BJ (cell line): ENCODE measurements at regions not wholly inside any gene's neighbourhood (a gene's known extent, or its start where the extent isn't known, plus 50 kb on each side); places are given as distances from the start of the nearest gene placed in this dataset.

Source experiments
- CTCF ChIA-PET: fragments of 350-600 bp; formaldehyde crosslinking; extraction: SDS; loops from one replicate; lab custom pipeline; 2021; ENCODE audit warnings: antibody characterized with exemption, inconsistent platforms; lab: Yijun Ruan, JAX
- POLR2A ChIA-PET: fragments of 300-600 bp; sonication (Branson Sonifier 250); formaldehyde crosslinking; extraction: SDS; loops from one replicate; lab custom pipeline; 2021; ENCODE audit warnings: antibody characterized with exemption; lab: Charles Lee
- DNase-seq: peaks from one replicate; pipeline ENCODE4 v3.0.0-alpha.2; 2011; ENCODE audit warnings: low read depth
- H3K27me3 ChIP-seq: 2 replicates; pipeline ENCODE4 v1.6.0; 2011; ENCODE audit warnings: low read length; ENCODE audit not compliant: control insufficient read depth, insufficient read depth
- H3K36me3 ChIP-seq: 2 replicates; pipeline ENCODE4 v1.5.1; 2011; ENCODE audit warnings: low read length; ENCODE audit not compliant: control insufficient read depth, insufficient read depth
- H3K4me3 ChIP-seq: 2 replicates; pipeline ENCODE4 v1.5.1; 2011; ENCODE audit warnings: low read depth, mild to moderate bottlenecking, control low read depth, low read length
- CTCF ChIP-seq: IDR thresholded peaks from 2 replicates; pipeline ENCODE4 v1.5.1; 2011; ENCODE audit warnings: low read depth, mild to moderate bottlenecking, control low read depth, inconsistent platforms, low read length, moderate library complexity; ENCODE audit not compliant: insufficient read depth

DNA sequence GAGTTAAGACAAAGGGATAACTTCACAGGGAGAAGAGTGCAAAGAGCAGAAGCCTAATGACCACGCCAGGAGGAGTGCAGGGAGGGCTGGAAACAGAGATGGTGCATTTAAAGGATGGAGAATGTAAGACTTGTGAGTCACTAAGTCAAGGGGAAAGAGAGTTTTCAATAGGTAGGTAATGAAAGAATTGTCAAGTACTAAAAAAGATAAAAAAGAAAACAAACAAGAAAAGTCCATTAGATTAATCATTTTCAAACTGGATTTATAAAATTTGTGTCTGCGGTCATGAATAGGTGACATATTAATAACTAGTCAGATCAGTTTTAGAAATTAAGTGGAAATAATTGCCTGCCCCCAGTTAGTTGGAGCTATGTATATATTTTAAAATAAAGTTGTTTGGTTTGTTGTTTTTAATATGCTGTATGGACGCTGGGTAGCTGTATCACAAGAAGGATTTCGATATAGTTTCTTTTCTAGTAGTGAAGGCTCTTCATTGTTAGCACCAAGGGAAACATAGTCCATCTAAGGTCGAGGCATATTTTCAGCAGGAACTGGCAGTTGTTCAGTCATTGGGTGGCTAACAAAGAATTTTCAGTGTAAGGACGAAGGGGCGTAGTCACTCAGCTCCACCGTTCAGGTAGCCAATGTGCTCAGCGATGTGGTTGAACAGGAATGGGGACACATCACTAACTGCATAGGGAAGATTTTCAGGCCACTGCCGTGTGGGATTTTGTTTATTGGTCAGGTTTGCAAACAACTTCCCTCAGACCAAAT is 203.0 kb downstream of the TGFB2 start:
- CTCF ChIA-PET, result interaction anchor here (3.5 kb wide), 1 partner anchor 204 kb away, joined by 15 read pairs; the partner anchor contains the start of gene TGFB2
- TF ChIP-seq CTCF, result no peak
- DNase-seq, result no peak
- Histone ChIP-seq H3K36me3 (no peaks in the 10 kb centered on the region), H3K27me3 (no peaks in the 10 kb centered on the region), H3K4me3 (no peak overlapping the region)
- POLR2A ChIA-PET, result no interaction called here

DNA sequence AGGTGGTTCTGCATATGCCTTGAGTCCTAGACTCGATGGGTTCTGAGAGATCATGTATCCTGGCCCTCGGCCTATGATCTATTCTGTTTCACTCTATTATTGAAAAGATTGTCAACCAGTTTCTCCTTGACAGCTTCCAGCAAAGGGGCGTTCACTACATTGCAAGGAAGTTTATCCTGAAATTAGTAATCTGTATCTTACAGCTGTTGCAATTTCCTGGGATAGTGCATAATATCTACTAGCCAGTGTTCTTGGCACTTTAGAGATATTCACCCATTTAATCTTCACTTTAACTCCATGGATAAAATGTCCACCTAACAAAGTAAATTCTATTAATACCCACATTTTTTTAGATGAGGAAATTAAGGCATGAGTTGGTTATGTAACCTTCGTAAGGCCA is 203.6 kb downstream of the TGFB2 start:
- ChIA-PET CTCF (interaction anchor here (3.5 kb wide), 1 partner anchor 204 kb away, joined by 15 read pairs; the partner anchor contains the start of gene TGFB2), POLR2A (no interaction called here)
- Histone ChIP-seq H3K27me3 (no peaks in the 10 kb centered on the region), H3K4me3 (no peak overlapping the region), H3K36me3 (no peaks in the 10 kb centered on the region)
- DNase-seq, result no peak
- no peak for TF ChIP-seq CTCF

GRCh38 chr1:218553197-218553596 is 208.1 kb downstream of the TGFB2 start:
- CTCF ChIA-PET, result interaction anchor here (0.5 to 2.6 kb wide), 11 partner anchors 8 to 239 kb away, joined by 3 to 9 read pairs (median 4); partner anchors contain the start of gene TGFB2
- DNase-seq, result no peak
- TF ChIP-seq CTCF, result peak; percentile 76
- no peak overlapping the region for H3K4me3 ChIP-seq
- no peaks in the 10 kb centered on the region for H3K36me3 ChIP-seq
- peaks cover 2% of the 10 kb centered on the region; the same call in 1 of the 2 replicates for H3K27me3 ChIP-seq
- POLR2A ChIA-PET, result no interaction called here

- no peaks in the 10 kb centered on the region for H3K36me3 ChIP-seq
- no peak overlapping the region for H3K4me3 ChIP-seq
- ChIA-PET POLR2A (no interaction called here), CTCF (interaction anchor here (1.0 kb wide), 1 partner anchor 217 kb away, joined by 3 read pairs; no protein-coding TSS in a partner anchor)
- no peak for DNase-seq
- peaks cover 2% of the 10 kb centered on the region; the same call in 1 of the 2 replicates for H3K27me3 ChIP-seq
- TF ChIP-seq CTCF, result no peak
Observed at GRCh38 chr1:218556016-218556415, 210.9 kb downstream of the TGFB2 start.

- CTCF ChIA-PET, result interaction anchor here (0.5 kb wide), 1 partner anchor 229 kb away, joined by 3 read pairs; no protein-coding TSS in a partner anchor
- POLR2A ChIA-PET, result no interaction called here
- Histone ChIP-seq H3K27me3 (peaks cover 2% of the 10 kb centered on the region; the same call in 1 of the 2 replicates), H3K36me3 (no peaks in the 10 kb centered on the region), H3K4me3 (no peak overlapping the region)
- DNase-seq, result no peak
- no peak for TF ChIP-seq CTCF
Observed at GRCh38 chr1:218557731-218558130, 212.6 kb downstream of the TGFB2 start.
